Prostate gland (tissue), 2 donors: ENCODE measurements at regions not wholly inside any gene's neighbourhood (a gene's known extent, or its start where the extent isn't known, plus 50 kb on each side); places are given as distances from the start of the nearest gene placed in this dataset.

Source experiments
- POLR2A ChIP-seq: fragments of 450-650 bp; IDR thresholded peaks from one replicate; pipeline ENCODE4 v1.6.1; 2016; ENCODE audit warnings: antibody characterized with exemption, mild to moderate bottlenecking
- POLR2AphosphoS5 ChIP-seq: sonication (generic); formaldehyde crosslinking; IDR thresholded peaks from one replicate; pipeline ENCODE4 v1.6.1; 2017; ENCODE audit warnings: antibody characterized with exemption
- TF ChIP-seq, protein P1 (sequence below), 4 experiments: fragments of 200-600 bp in 2 of 4; fragments of 450-650 bp in 2 of 4; sonication (generic) in 2 of 4; IDR thresholded peaks; 1 replicate in 3 of 4; 2 replicates in 1 of 4; pipeline ENCODE4 v1.5.1; 2016 to 2019; ENCODE audit warnings: antibody characterized with exemption in 4 of 4, mild to moderate bottlenecking in 2 of 4, moderate library complexity in 2 of 4

DNA sequence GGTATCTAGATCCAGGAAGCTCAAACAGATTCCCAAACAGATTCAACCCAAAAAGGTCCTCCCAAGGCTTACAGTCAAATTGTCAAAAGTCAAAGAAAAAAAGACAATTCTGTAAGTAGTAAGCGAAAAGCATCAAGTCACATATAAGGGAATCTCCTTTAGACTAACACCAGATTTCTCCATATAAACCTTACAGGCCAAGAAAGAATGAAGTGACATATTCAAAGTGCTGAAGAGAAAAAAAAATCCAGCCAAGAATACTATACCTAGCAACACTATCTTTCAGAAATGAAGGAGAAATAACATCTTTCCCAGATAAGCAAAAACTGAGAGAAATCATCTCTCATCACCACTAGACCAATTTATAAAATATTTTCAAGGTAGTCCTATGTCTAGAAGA is 79.6 kb upstream of the LGR5 start:
- TF ChIP-seq, protein P1, sequence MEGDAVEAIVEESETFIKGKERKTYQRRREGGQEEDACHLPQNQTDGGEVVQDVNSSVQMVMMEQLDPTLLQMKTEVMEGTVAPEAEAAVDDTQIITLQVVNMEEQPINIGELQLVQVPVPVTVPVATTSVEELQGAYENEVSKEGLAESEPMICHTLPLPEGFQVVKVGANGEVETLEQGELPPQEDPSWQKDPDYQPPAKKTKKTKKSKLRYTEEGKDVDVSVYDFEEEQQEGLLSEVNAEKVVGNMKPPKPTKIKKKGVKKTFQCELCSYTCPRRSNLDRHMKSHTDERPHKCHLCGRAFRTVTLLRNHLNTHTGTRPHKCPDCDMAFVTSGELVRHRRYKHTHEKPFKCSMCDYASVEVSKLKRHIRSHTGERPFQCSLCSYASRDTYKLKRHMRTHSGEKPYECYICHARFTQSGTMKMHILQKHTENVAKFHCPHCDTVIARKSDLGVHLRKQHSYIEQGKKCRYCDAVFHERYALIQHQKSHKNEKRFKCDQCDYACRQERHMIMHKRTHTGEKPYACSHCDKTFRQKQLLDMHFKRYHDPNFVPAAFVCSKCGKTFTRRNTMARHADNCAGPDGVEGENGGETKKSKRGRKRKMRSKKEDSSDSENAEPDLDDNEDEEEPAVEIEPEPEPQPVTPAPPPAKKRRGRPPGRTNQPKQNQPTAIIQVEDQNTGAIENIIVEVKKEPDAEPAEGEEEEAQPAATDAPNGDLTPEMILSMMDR (IDR thresholded peaks at IDR 0.05): no peak
- TF ChIP-seq POLR2A (no peak), POLR2AphosphoS5 (no peak)
